H1 (cell line): ENCODE measurements at regions not wholly inside any gene's neighbourhood (a gene's known extent, or its start where the extent isn't known, plus 50 kb on each side); places are given as distances from the start of the nearest gene placed in this dataset.

Experiments used
- BRCA1 ChIP-seq: IDR thresholded peaks from 2 replicates; pipeline ENCODE4 v1.6.1; 2012; ENCODE audit warnings: low read depth, low read length, improper control_type of control experiment
- CEBPB ChIP-seq: IDR thresholded peaks from 2 replicates; pipeline ENCODE4 v1.6.1; 2012; ENCODE audit warnings: low read depth, low read length
- RXRA ChIP-seq: IDR thresholded peaks from 2 replicates; pipeline ENCODE4 v1.6.1; 2011; ENCODE audit warnings: low read depth, mild to moderate bottlenecking, low read length, moderate library complexity; ENCODE audit not compliant: insufficient read depth
- SUZ12 ChIP-seq: fragments of 200-600 bp; sonication (generic); IDR thresholded peaks from 2 replicates; pipeline ENCODE4 v1.6.1; 2012; ENCODE audit warnings: mild to moderate bottlenecking, inconsistent platforms, low read length, moderate library complexity, mixed read lengths
- YY1 ChIP-seq: IDR thresholded peaks from 2 replicates; pipeline ENCODE4 v1.6.1; 2011; ENCODE audit warnings: low read depth, mild to moderate bottlenecking, low read length
- TF ChIP-seq, protein P1 (sequence below): fragments of 300-600 bp; sonication (generic); IDR thresholded peaks from 2 replicates; pipeline ENCODE4 v1.7.1; 2012; ENCODE audit warnings: low read length, moderate library complexity, mild to moderate bottlenecking, inconsistent platforms; ENCODE audit not compliant: insufficient replicate concordance

DNA sequence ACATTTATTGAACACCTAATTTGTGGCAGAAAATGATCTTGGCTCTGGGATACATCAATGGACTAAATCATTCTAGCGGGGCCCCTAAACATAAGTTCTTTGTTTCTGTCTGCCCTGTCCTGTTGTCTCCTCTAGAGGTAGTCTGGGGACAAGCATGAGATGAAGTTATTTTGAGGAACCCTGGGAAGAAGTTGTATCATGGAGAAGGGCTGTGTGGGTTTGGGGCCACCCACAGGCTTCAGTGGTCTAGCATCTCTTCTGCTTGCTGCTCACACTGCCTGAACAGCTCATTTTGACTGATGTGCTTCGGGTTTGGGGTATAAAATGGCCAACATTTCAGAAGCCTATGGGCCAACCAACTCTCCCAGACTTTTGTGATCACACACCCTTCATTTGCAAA lies 50.3 kb upstream of the OSBPL11 start (continued):
- TF ChIP-seq, protein P1, sequence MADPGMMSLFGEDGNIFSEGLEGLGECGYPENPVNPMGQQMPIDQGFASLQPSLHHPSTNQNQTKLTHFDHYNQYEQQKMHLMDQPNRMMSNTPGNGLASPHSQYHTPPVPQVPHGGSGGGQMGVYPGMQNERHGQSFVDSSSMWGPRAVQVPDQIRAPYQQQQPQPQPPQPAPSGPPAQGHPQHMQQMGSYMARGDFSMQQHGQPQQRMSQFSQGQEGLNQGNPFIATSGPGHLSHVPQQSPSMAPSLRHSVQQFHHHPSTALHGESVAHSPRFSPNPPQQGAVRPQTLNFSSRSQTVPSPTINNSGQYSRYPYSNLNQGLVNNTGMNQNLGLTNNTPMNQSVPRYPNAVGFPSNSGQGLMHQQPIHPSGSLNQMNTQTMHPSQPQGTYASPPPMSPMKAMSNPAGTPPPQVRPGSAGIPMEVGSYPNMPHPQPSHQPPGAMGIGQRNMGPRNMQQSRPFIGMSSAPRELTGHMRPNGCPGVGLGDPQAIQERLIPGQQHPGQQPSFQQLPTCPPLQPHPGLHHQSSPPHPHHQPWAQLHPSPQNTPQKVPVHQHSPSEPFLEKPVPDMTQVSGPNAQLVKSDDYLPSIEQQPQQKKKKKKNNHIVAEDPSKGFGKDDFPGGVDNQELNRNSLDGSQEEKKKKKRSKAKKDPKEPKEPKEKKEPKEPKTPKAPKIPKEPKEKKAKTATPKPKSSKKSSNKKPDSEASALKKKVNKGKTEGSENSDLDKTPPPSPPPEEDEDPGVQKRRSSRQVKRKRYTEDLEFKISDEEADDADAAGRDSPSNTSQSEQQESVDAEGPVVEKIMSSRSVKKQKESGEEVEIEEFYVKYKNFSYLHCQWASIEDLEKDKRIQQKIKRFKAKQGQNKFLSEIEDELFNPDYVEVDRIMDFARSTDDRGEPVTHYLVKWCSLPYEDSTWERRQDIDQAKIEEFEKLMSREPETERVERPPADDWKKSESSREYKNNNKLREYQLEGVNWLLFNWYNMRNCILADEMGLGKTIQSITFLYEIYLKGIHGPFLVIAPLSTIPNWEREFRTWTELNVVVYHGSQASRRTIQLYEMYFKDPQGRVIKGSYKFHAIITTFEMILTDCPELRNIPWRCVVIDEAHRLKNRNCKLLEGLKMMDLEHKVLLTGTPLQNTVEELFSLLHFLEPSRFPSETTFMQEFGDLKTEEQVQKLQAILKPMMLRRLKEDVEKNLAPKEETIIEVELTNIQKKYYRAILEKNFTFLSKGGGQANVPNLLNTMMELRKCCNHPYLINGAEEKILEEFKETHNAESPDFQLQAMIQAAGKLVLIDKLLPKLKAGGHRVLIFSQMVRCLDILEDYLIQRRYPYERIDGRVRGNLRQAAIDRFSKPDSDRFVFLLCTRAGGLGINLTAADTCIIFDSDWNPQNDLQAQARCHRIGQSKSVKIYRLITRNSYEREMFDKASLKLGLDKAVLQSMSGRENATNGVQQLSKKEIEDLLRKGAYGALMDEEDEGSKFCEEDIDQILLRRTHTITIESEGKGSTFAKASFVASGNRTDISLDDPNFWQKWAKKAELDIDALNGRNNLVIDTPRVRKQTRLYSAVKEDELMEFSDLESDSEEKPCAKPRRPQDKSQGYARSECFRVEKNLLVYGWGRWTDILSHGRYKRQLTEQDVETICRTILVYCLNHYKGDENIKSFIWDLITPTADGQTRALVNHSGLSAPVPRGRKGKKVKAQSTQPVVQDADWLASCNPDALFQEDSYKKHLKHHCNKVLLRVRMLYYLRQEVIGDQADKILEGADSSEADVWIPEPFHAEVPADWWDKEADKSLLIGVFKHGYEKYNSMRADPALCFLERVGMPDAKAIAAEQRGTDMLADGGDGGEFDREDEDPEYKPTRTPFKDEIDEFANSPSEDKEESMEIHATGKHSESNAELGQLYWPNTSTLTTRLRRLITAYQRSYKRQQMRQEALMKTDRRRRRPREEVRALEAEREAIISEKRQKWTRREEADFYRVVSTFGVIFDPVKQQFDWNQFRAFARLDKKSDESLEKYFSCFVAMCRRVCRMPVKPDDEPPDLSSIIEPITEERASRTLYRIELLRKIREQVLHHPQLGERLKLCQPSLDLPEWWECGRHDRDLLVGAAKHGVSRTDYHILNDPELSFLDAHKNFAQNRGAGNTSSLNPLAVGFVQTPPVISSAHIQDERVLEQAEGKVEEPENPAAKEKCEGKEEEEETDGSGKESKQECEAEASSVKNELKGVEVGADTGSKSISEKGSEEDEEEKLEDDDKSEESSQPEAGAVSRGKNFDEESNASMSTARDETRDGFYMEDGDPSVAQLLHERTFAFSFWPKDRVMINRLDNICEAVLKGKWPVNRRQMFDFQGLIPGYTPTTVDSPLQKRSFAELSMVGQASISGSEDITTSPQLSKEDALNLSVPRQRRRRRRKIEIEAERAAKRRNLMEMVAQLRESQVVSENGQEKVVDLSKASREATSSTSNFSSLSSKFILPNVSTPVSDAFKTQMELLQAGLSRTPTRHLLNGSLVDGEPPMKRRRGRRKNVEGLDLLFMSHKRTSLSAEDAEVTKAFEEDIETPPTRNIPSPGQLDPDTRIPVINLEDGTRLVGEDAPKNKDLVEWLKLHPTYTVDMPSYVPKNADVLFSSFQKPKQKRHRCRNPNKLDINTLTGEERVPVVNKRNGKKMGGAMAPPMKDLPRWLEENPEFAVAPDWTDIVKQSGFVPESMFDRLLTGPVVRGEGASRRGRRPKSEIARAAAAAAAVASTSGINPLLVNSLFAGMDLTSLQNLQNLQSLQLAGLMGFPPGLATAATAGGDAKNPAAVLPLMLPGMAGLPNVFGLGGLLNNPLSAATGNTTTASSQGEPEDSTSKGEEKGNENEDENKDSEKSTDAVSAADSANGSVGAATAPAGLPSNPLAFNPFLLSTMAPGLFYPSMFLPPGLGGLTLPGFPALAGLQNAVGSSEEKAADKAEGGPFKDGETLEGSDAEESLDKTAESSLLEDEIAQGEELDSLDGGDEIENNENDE, result no peak
- no peak for TF ChIP-seq RXRA
- no peak for TF ChIP-seq BRCA1
- TF ChIP-seq SUZ12, result no peak
- TF ChIP-seq YY1, result no peak
- TF ChIP-seq CEBPB, result no peak
